Naive thymus-derived CD8-positive, alpha-beta T cell (primary cell): ENCODE measurements at regions not wholly inside any gene's neighbourhood (a gene's known extent, or its start where the extent isn't known, plus 50 kb on each side); places are given as distances from the start of the nearest gene placed in this dataset.
"Not testable (repeated sequence)": the region's sequence is repeated elsewhere in the genome, so short reads cannot be mapped to it uniquely, and the experiment has no call there.

Experiments
- ATAC-seq, 2 donors: fragments of 150-1000 bp; cut with Tn5 transposase in 1 of 2; sonication (Bioruptor Pico), chemical (Tn5 transposase) in 1 of 2; 1 replicate in 1 of 2; 2 replicates in 1 of 2; pipeline ENCODE4 v1.10.0; 2021; ENCODE audit warnings: mild to moderate bottlenecking in 2 of 2, moderate library complexity in 2 of 2
- POLR2A ChIA-PET: fragments of 350-600 bp; sonication (Branson Sonifier 250); formaldehyde crosslinking; loops from one replicate; lab custom pipeline; 2021; ENCODE audit warnings: antibody characterized with exemption; lab: Charles Lee
- DNase-seq, 10 donors: peaks; one replicate each; pipeline versions ENCODE4 v3.0.0 to v3.0.0-alpha.2; 2020 to 2022
- H3K27ac Mint-ChIP-seq, 10 donors: one replicate each; pipeline ENCODE4 v1.8.0; 2020 to 2022; ENCODE audit warnings: mild to moderate bottlenecking in 10 of 10, mixed read lengths in 10 of 10, moderate library complexity in 4 of 10, inconsistent platforms in 1 of 10
- H3K27me3 Mint-ChIP-seq, 5 donors: one replicate each; pipeline ENCODE4 v1.8.0; 2021 to 2022; ENCODE audit warnings: mixed read lengths in 5 of 5
- H3K36me3 Mint-ChIP-seq, 3 donors: one replicate each; pipeline ENCODE4 v1.8.0; 2020 to 2022; ENCODE audit warnings: mixed read lengths in 3 of 3, mild to moderate bottlenecking in 2 of 3, inconsistent platforms in 1 of 3
- H3K4me1 Mint-ChIP-seq, 4 donors: one replicate each; pipeline ENCODE4 v1.8.0; 2021 to 2022; ENCODE audit warnings: mixed read lengths in 4 of 4
- H3K4me3 Mint-ChIP-seq, 10 donors: one replicate each; pipeline ENCODE4 v1.8.0; 2020 to 2022; ENCODE audit warnings: mild to moderate bottlenecking in 10 of 10, mixed read lengths in 10 of 10, moderate library complexity in 6 of 10, inconsistent platforms in 1 of 10
- H3K9me3 Mint-ChIP-seq, 9 donors: one replicate each; pipeline ENCODE4 v1.8.0; 2020 to 2022; ENCODE audit warnings: mixed read lengths in 9 of 9, mild to moderate bottlenecking in 3 of 9, inconsistent platforms in 1 of 9, moderate library complexity in 1 of 9

DNA sequence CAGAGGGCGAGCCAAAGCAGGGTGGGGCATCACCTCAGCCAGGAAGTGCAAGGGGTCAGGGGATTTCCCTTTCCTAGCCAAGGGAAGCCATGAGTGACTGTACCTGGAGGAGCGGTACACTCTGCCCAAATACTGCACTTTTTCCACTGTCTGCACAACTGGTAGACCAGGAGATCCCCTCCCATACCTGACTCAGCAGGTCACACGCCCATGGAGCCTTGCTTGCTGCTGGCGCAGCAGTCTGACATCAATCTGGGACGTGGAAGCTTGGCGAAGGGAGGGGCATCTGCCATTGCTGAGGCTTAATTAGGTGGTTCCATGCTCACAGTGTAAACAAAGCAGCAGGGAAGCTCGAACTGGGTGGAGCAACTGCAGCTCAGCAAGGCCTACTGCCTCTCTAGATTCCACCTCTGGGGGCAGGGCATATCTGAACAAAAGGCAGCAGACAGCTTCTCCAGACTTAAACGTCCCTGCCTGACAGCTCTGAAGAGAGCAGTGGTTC lies 217.7 kb downstream of the LHFPL1 start:
- H3K36me3 Mint-ChIP-seq, H3K9me3 Mint-ChIP-seq, H3K4me3 Mint-ChIP-seq, DNase-seq, H3K27ac Mint-ChIP-seq, POLR2A ChIA-PET, H3K4me1 Mint-ChIP-seq, H3K27me3 Mint-ChIP-seq, ATAC-seq: not testable (repeated sequence)

- DNase-seq: no peak
- peaks cover 0 to 9% (median 0%) of the 10 kb centered on the region in 9 donors for H3K9me3 Mint-ChIP-seq
These were observed 221.9 kb downstream of the LHFPL1 start for GRCh38 chrX:112457788-112458187.

GRCh38 chrX:112450810-112451209 lies 228.9 kb downstream of the LHFPL1 start:
- Mint-ChIP-seq H3K4me3 (no peak overlapping the region), H3K9me3 (peaks cover 0 to 7% (median 0%) of the 10 kb centered on the region in 9 donors), H3K27me3 (no peaks in the 10 kb centered on the region), H3K36me3 (no peaks in the 10 kb centered on the region), H3K27ac (no peak overlapping the region), H3K4me1 (no peaks in the 10 kb centered on the region)
- ATAC-seq (no peak), DNase-seq (no peak)
- POLR2A ChIA-PET: no interaction called here

More at GRCh38 chrX:112457788-112458187, 221.9 kb downstream of the LHFPL1 start:
- POLR2A ChIA-PET: no interaction called here
- Mint-ChIP-seq H3K4me1 (peaks cover 0 to 2% (median 0%) of the 10 kb centered on the region in 4 donors), H3K4me3 (no peak overlapping the region), H3K27ac (no peak overlapping the region), H3K36me3 (no peaks in the 10 kb centered on the region), H3K27me3 (no peaks in the 10 kb centered on the region)
- no peak for ATAC-seq

DNA sequence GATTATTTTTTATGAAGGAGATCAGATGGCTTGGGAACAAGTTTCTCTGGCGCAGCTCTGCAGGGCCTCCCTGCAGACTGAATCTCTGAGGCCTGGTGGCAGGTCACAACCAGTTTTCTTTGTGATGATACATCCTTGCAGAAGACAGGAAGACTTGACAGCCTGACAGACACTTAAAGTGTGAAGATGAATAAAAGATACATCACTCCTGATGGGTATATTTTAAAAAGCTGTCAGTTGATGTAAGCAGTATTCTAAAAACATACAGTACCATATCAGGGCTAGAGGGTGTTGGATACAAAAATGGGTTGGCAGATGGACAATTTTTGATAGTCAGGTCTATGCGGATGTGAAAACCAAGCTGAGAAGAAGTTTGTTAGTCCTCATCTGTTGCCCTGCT lies 239.5 kb downstream of the LHFPL1 start:
- H3K9me3 Mint-ChIP-seq: peaks cover 0 to 4% (median 0%) of the 10 kb centered on the region in 9 donors
- H3K27me3 Mint-ChIP-seq: no peaks in the 10 kb centered on the region
- POLR2A ChIA-PET: no interaction called here
- ATAC-seq (no peak), DNase-seq (no peak)
- H3K4me1 Mint-ChIP-seq: no peaks in the 10 kb centered on the region
- H3K36me3 Mint-ChIP-seq: no peaks in the 10 kb centered on the region
- no peak overlapping the region for H3K27ac Mint-ChIP-seq
- H3K4me3 Mint-ChIP-seq: no peak overlapping the region

GRCh38 chrX:112424166-112424565 lies 255.6 kb downstream of the LHFPL1 start:
- Mint-ChIP-seq H3K27ac (no peak overlapping the region), H3K4me3 (no peak overlapping the region), H3K36me3 (no peaks in the 10 kb centered on the region), H3K9me3 (peaks cover 0 to 3% (median 0%) of the 10 kb centered on the region in 9 donors), H3K4me1 (no peaks in the 10 kb centered on the region), H3K27me3 (no peaks in the 10 kb centered on the region)
- DNase-seq (no peak), ATAC-seq (no peak)
- POLR2A ChIA-PET: no interaction called here

DNA sequence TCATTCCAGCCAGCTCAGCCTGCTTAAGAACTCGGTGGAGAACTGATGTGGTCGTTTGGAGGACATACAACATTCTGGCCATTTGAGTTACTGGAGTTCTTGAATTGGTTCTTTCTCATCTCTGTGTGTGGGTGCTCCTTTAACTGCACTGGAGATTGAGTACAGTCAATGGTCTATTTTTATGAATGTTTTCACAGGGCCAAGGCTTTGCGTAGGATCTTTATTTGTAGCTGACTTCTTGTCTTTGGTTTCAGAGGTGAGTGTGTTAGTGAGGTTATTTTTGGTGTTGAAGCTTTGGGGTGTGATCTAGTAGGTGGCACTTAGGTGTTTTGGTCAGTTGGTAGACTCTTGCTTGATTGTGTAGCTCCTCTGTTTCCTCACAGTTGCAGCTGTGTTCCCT lies 288.4 kb downstream of the LHFPL1 start:
- Mint-ChIP-seq H3K4me1 (no peaks in the 10 kb centered on the region), H3K9me3 (peaks cover 0 to 7% (median 0%) of the 10 kb centered on the region in 9 donors), H3K27me3 (no peaks in the 10 kb centered on the region), H3K36me3 (no peaks in the 10 kb centered on the region), H3K4me3 (no peak overlapping the region), H3K27ac (no peak overlapping the region)
- ATAC-seq (no peak), DNase-seq (no peak)
- POLR2A ChIA-PET: no interaction called here

DNA sequence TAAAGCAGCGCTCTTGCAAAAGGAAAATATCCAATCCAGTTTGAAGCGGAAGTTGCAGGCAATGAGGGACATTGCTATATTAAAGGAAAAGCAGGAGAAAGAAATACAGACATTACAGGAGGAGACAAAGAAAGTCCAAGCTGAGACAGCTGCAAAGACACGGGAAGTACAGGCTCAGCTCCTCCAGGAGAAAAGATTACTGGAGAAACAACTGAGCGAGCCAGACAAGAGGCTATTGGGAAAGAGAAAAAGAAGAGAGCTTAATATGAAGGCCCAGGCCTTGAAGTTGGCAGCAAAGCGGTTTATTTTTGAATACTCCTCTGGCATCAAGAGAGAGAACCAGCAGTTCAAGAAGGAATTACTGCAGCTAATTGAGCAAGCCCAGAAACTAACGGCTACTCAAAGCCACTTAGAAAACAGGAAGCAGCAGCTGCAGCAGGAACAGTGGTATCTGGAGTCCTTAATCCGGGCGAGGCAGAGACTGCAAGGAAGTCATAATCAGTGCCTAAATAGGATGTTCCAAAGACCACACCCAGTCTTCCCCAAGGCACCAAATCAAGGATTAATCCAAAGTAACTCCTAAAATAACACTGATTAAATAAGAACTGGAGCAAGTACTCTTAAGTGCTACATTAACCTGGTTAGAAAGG lies 298.0 kb downstream of the LHFPL1 start:
- H3K4me3 Mint-ChIP-seq, H3K9me3 Mint-ChIP-seq: not testable (repeated sequence)

DNA sequence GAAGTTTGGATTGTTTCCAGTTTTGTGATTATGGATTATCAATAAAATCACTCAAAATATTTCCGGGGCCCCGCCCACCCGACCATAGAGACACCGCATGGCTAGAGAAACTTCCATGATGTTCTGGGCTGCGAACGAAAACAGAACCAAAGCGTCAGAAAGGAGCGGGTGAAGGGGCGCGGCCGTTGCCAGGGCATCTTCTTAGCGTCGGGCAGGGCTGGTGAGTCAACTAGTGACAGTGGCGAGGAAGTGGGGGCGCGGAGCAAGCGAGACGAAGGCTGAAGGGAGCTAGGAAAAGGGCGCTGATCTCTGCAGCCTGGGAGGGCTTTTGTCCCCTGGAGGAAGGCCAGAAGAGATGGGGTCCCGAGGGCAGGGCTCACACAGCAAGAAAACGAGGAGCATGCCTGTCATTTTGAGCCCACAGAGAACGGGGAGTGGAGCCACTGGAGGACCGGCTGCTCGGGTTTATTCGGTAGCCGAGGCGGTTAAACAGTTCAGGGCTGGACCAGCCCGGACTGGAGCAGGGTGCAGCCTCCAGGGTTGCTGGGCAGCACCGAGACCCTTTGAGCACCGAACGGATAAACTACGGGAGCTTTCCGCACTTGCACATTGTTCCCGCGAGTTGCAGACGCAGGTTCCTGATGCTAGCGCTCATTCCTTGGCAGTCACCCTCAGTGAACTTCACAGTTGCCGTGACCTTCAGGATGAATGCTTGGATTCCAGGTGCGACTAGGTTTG lies 298.1 kb upstream of the TRPC5 start:
- Mint-ChIP-seq H3K4me3 (no peak overlapping the region), H3K9me3 (no peaks in the 10 kb centered on the region), H3K36me3 (no peaks in the 10 kb centered on the region), H3K4me1 (no peaks in the 10 kb centered on the region), H3K27me3 (no peaks in the 10 kb centered on the region), H3K27ac (no peak overlapping the region)
- POLR2A ChIA-PET: no interaction called here
- DNase-seq (no peak), ATAC-seq (no peak)

More for the DNA sequence above, 298.0 kb downstream of the LHFPL1 start:
- H3K27ac Mint-ChIP-seq, POLR2A ChIA-PET, H3K27me3 Mint-ChIP-seq, H3K36me3 Mint-ChIP-seq, DNase-seq, ATAC-seq, H3K4me1 Mint-ChIP-seq: not testable (repeated sequence)

GRCh38 chrX:112377481-112377880 lies 294.9 kb upstream of the TRPC5 start:
- Mint-ChIP-seq H3K36me3 (no peaks in the 10 kb centered on the region), H3K27ac (no peak overlapping the region), H3K4me3 (no peak overlapping the region), H3K9me3 (no peaks in the 10 kb centered on the region), H3K4me1 (no peaks in the 10 kb centered on the region), H3K27me3 (no peaks in the 10 kb centered on the region)
- POLR2A ChIA-PET: no interaction called here
- no peak for DNase-seq
- no peak for ATAC-seq

DNA sequence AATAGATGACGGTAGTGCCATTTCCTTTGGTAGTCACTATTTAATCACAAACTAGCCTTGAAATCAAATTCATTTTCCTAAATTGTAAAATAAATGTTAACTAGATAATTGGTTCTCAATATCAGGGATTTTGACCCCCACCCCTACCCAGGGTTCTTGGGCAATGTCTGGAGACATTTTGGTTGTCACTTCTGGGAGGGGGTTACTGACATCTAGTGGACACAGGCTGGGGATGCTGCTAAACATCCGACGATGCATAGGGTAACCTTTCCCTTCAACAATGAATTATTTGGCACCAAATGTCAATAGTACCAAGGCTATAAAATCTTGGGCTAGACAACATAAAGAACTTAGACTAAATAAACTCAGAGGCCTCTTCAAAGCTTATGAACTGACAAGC lies 285.8 kb upstream of the TRPC5 start:
- Mint-ChIP-seq H3K9me3 (peaks cover 0 to 3% (median 0%) of the 10 kb centered on the region in 9 donors), H3K4me3 (no peak overlapping the region), H3K4me1 (no peaks in the 10 kb centered on the region), H3K36me3 (no peaks in the 10 kb centered on the region), H3K27ac (no peak overlapping the region), H3K27me3 (peaks cover 0 to 3% (median 0%) of the 10 kb centered on the region in 5 donors)
- DNase-seq: no peak
- ATAC-seq: no peak
- POLR2A ChIA-PET: no interaction called here

GRCh38 chrX:112367065-112367464 lies 284.5 kb upstream of the TRPC5 start:
- H3K36me3 Mint-ChIP-seq: no peaks in the 10 kb centered on the region
- DNase-seq (no peak), ATAC-seq (no peak)
- POLR2A ChIA-PET: no interaction called here
- peaks cover 0 to 3% (median 0%) of the 10 kb centered on the region in 5 donors for H3K27me3 Mint-ChIP-seq
- H3K4me3 Mint-ChIP-seq: no peak overlapping the region
- H3K4me1 Mint-ChIP-seq: no peaks in the 10 kb centered on the region
- H3K9me3 Mint-ChIP-seq: peaks cover 0 to 8% (median 0%) of the 10 kb centered on the region in 9 donors
- H3K27ac Mint-ChIP-seq: no peak overlapping the region

DNA sequence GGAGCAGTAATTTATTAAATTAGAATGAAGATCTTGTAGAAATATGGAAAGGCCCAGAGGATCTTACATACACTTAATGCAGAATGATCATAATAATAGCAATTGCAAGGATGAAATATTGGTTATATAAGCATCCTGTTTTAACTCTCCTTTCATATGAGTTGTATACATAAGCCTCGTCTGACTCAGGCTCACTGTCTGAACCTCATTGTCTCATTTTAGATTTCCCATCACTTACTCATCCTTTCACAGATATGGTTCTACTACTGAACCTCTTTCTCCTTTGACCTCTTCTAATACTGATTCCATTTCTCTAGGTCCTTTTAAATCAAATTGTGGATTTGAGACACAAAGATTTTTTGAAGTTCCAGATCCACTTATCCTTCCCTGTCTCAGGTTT lies 277.3 kb upstream of the TRPC5 start:
- ATAC-seq (no peak), DNase-seq (no peak)
- POLR2A ChIA-PET: no interaction called here
- Mint-ChIP-seq H3K4me1 (no peaks in the 10 kb centered on the region), H3K27ac (no peak overlapping the region), H3K9me3 (peaks cover 0 to 6% (median 0%) of the 10 kb centered on the region in 9 donors), H3K27me3 (peaks cover 0 to 2% (median 0%) of the 10 kb centered on the region in 5 donors), H3K4me3 (no peak overlapping the region), H3K36me3 (no peaks in the 10 kb centered on the region)

DNA sequence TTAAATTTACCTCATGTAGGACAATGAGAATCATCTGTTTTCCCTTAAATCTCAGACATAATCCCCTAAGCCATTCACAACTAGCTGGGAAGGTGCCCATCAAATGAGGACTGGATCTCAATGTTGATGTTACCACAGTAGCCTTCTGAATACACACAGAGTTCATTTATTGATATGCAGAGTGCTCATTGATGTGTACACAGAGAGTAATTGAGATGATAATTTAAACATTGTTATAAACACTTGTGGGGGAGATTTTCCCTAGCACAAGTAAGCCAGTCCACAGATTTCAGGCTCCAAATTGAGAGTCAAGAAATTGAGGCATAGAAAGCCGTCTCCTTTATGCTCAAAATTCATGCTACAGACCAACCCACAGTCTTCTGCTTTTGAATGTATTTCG lies 273.4 kb upstream of the TRPC5 start:
- H3K27me3 Mint-ChIP-seq: no peaks in the 10 kb centered on the region
- H3K4me1 Mint-ChIP-seq: no peaks in the 10 kb centered on the region
- no peak for DNase-seq
- POLR2A ChIA-PET: no interaction called here
- H3K9me3 Mint-ChIP-seq: peaks cover 0 to 7% (median 0%) of the 10 kb centered on the region in 9 donors
- H3K27ac Mint-ChIP-seq: no peak overlapping the region
- ATAC-seq: no peak
- no peaks in the 10 kb centered on the region for H3K36me3 Mint-ChIP-seq
- no peak overlapping the region for H3K4me3 Mint-ChIP-seq
